ENCODE measurements at regions not wholly inside any gene's neighbourhood (a gene's known extent, or its start where the extent isn't known, plus 50 kb on each side); places are given as distances from the start of the nearest gene placed in this dataset.

- H3K27me3 ChIP-seq (ENCODE audit: control insufficient read depth in 1 of 2, insufficient read depth in 2 of 2, low read length in 2 of 2), result peaks cover 0 to 2% of the 10 kb centered on the region in 2 donors
- H3K27ac ChIP-seq (ENCODE audit: low read length), result no peak overlapping the region
- H3K9ac ChIP-seq (ENCODE audit: low read length in 2 of 2), result no peak overlapping the region
- H3K4me3 ChIP-seq (ENCODE audit: low read length in 2 of 2), result no peak overlapping the region
- H3K36me3 ChIP-seq (ENCODE audit: control insufficient read depth in 2 of 2, insufficient read depth in 2 of 2, low read length in 2 of 2), result no peaks in the 10 kb centered on the region
- no peaks in the 10 kb centered on the region for H3K4me1 ChIP-seq (ENCODE audit: control insufficient read depth, insufficient read depth, low read length)
- H3K9me3 ChIP-seq (ENCODE audit: control insufficient read depth in 2 of 2, low read length in 2 of 2), result peaks cover 0 to 3% of the 10 kb centered on the region in 2 donors
These were observed 268.3 kb downstream of the GALR1 start for GRCh38 chr18:77517901-77518300.

- Histone ChIP-seq H3K4me1 (ENCODE audit: control insufficient read depth, insufficient read depth, low read length) (no peaks in the 10 kb centered on the region), H3K27me3 (ENCODE audit: control insufficient read depth in 1 of 2, insufficient read depth in 2 of 2, low read length in 2 of 2) (peaks cover 0 to 2% of the 10 kb centered on the region in 2 donors), H3K27ac (ENCODE audit: low read length) (no peak overlapping the region), H3K9me3 (ENCODE audit: control insufficient read depth in 2 of 2, low read length in 2 of 2) (peaks cover 0 to 3% of the 10 kb centered on the region in 2 donors), H3K4me3 (ENCODE audit: low read length in 2 of 2) (no peak overlapping the region), H3K9ac (ENCODE audit: low read length in 2 of 2) (no peak overlapping the region), H3K36me3 (ENCODE audit: control insufficient read depth in 2 of 2, insufficient read depth in 2 of 2, low read length in 2 of 2) (no peaks in the 10 kb centered on the region)
These were observed 271.1 kb downstream of the GALR1 start for GRCh38 chr18:77520767-77521166.

GRCh38 chr18:77522051-77522675 lies 272.5 kb downstream of the GALR1 start:
- Histone ChIP-seq H3K9me3 (ENCODE audit: control insufficient read depth in 2 of 2, low read length in 2 of 2) (peaks cover 3% of the 10 kb centered on the region in 2 donors), H3K4me3 (ENCODE audit: low read length in 2 of 2) (no peak overlapping the region), H3K27ac (ENCODE audit: low read length) (no peak overlapping the region), H3K27me3 (ENCODE audit: control insufficient read depth in 1 of 2, insufficient read depth in 2 of 2, low read length in 2 of 2) (peaks cover 0 to 2% of the 10 kb centered on the region in 2 donors), H3K4me1 (ENCODE audit: control insufficient read depth, insufficient read depth, low read length) (no peaks in the 10 kb centered on the region), H3K36me3 (ENCODE audit: control insufficient read depth in 2 of 2, insufficient read depth in 2 of 2, low read length in 2 of 2) (no peaks in the 10 kb centered on the region), H3K9ac (ENCODE audit: low read length in 2 of 2) (no peak overlapping the region)

DNA sequence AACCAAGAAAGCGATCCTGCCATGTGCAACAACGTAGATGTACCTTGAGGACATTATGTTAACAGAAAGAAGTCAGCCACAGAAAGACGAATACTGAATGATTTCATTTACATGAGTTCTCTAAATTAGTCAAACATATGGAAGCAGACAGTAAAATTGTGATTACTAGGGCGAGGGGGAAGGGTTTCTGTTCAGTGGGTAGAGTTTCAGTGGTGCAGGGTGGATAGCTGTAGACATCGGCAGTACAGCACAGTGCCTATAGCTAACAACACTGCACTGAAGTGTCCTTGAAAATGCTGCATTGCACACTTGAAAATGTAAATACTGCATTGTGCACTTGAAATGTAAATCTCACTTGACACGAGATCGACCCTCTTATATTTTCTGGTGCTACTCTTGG lies 275.3 kb downstream of the GALR1 start:
- H3K27me3 ChIP-seq (ENCODE audit: control insufficient read depth in 1 of 2, insufficient read depth in 2 of 2, low read length in 2 of 2), result peaks cover 0 to 2% of the 10 kb centered on the region in 2 donors

DNA sequence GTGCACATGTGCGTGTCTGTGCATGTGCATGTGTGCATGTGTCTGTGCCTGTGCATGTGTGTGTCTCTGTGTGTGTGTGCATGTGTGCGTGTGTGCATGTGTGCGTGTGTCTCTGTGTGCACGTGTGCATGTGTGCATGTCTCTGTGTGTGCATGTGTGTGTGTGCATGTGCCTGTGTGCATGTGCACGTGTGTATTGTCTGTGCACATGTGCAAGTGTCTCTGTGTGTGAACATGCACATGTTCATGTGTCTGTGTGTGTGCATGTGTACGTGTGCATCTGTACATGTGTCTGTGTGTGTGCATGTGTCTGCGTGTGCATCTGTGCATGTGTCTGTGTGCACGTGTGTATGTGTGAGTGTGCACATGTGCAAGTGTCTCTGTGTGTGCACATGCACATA lies 277.3 kb downstream of the GALR1 start:
- Histone ChIP-seq H3K9me3 (ENCODE audit: control insufficient read depth in 2 of 2, low read length in 2 of 2) (peaks cover 0 to 4% of the 10 kb centered on the region in 2 donors), H3K4me1 (ENCODE audit: control insufficient read depth, insufficient read depth, low read length) (no peaks in the 10 kb centered on the region), H3K27ac (ENCODE audit: low read length) (no peak overlapping the region), H3K4me3 (ENCODE audit: low read length in 2 of 2) (no peak overlapping the region), H3K27me3 (ENCODE audit: control insufficient read depth in 1 of 2, insufficient read depth in 2 of 2, low read length in 2 of 2) (peaks cover 0 to 1% of the 10 kb centered on the region in 2 donors), H3K36me3 (ENCODE audit: control insufficient read depth in 2 of 2, insufficient read depth in 2 of 2, low read length in 2 of 2) (no peaks in the 10 kb centered on the region), H3K9ac (ENCODE audit: low read length in 2 of 2) (no peak overlapping the region)

More for the DNA sequence above, 275.3 kb downstream of the GALR1 start:
- Histone ChIP-seq H3K9me3 (ENCODE audit: control insufficient read depth in 2 of 2, low read length in 2 of 2) (peaks cover 0 to 4% of the 10 kb centered on the region in 2 donors), H3K27ac (ENCODE audit: low read length) (no peak overlapping the region), H3K4me1 (ENCODE audit: control insufficient read depth, insufficient read depth, low read length) (no peaks in the 10 kb centered on the region), H3K36me3 (ENCODE audit: control insufficient read depth in 2 of 2, insufficient read depth in 2 of 2, low read length in 2 of 2) (no peaks in the 10 kb centered on the region), H3K4me3 (ENCODE audit: low read length in 2 of 2) (no peak overlapping the region), H3K9ac (ENCODE audit: low read length in 2 of 2) (no peak overlapping the region)

- no peak overlapping the region for H3K4me3 ChIP-seq (ENCODE audit: low read length in 2 of 2)
- no peaks in the 10 kb centered on the region for H3K27me3 ChIP-seq (ENCODE audit: control insufficient read depth in 1 of 2, insufficient read depth in 2 of 2, low read length in 2 of 2)
- no peaks in the 10 kb centered on the region for H3K4me1 ChIP-seq (ENCODE audit: control insufficient read depth, insufficient read depth, low read length)
- no peak overlapping the region for H3K9ac ChIP-seq (ENCODE audit: low read length in 2 of 2)
- no peaks in the 10 kb centered on the region for H3K36me3 ChIP-seq (ENCODE audit: control insufficient read depth in 2 of 2, insufficient read depth in 2 of 2, low read length in 2 of 2)
- H3K9me3 ChIP-seq (ENCODE audit: control insufficient read depth in 2 of 2, low read length in 2 of 2), result peaks cover 0 to 4% of the 10 kb centered on the region in 2 donors
- no peak overlapping the region for H3K27ac ChIP-seq (ENCODE audit: low read length)
These were observed 279.2 kb downstream of the GALR1 start for GRCh38 chr18:77528872-77529271.

GRCh38 chr18:77529492-77530176 lies 280.0 kb downstream of the GALR1 start:
- Histone ChIP-seq H3K27ac (ENCODE audit: low read length) (no peak overlapping the region), H3K9ac (ENCODE audit: low read length in 2 of 2) (no peak overlapping the region), H3K27me3 (ENCODE audit: control insufficient read depth in 1 of 2, insufficient read depth in 2 of 2, low read length in 2 of 2) (no peaks in the 10 kb centered on the region), H3K9me3 (ENCODE audit: control insufficient read depth in 2 of 2, low read length in 2 of 2) (peaks cover 0 to 4% of the 10 kb centered on the region in 2 donors), H3K36me3 (ENCODE audit: control insufficient read depth in 2 of 2, insufficient read depth in 2 of 2, low read length in 2 of 2) (no peaks in the 10 kb centered on the region), H3K4me1 (ENCODE audit: control insufficient read depth, insufficient read depth, low read length) (no peaks in the 10 kb centered on the region), H3K4me3 (ENCODE audit: low read length in 2 of 2) (no peak overlapping the region)

DNA sequence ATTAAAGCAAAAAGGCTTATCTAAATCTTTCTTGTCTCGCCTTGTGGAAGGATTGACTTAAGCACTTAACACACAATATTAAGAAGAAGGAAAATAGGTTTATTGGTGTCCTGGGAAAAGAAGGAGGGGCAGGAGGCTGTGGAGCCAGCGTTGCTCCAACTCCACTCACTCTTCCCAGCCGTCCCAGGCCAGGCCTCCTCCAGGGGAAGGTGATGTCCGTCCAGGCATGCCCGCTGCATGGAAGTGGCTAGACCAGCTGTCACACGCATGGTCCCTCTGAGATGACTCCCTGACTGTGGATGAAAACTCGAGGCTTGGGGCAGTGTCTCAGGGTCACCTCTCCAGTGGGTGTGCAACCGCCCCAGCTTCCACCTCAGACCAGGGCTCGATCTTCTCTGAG lies 281.1 kb downstream of the GALR1 start:
- H3K27ac ChIP-seq (ENCODE audit: low read length), result no peak overlapping the region
- no peaks in the 10 kb centered on the region for H3K4me1 ChIP-seq (ENCODE audit: control insufficient read depth, insufficient read depth, low read length)

DNA sequence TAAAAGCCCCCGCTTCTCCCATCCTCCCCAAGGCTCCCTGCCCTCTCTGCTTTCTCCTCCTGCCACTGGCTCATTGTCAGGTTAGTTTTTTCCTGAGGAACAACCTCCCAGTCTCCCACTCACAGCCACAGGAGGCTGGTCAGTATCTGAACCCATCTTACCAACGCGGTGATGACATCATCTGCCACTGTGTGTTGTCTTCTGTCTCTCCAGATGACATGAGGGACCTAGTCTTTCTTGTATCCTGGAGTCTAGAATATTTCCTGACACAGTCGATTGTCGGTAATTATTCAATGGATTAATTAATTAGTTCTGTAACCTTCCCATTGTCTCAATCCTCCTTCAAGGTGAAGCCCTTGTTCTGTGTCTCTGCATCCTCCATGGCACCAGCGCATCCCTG lies 290.2 kb downstream of the GALR1 start:
- H3K36me3 ChIP-seq (ENCODE audit: control insufficient read depth in 2 of 2, insufficient read depth in 2 of 2, low read length in 2 of 2), result no peaks in the 10 kb centered on the region
- no peaks in the 10 kb centered on the region for H3K27me3 ChIP-seq (ENCODE audit: control insufficient read depth in 1 of 2, insufficient read depth in 2 of 2, low read length in 2 of 2)
- H3K4me3 ChIP-seq (ENCODE audit: low read length in 2 of 2), result no peak overlapping the region
- H3K9ac ChIP-seq (ENCODE audit: low read length in 2 of 2), result no peak overlapping the region
- no peak overlapping the region for H3K27ac ChIP-seq (ENCODE audit: low read length)
- H3K9me3 ChIP-seq (ENCODE audit: control insufficient read depth in 2 of 2, low read length in 2 of 2), result no peaks in the 10 kb centered on the region
- H3K4me1 ChIP-seq (ENCODE audit: control insufficient read depth, insufficient read depth, low read length), result no peaks in the 10 kb centered on the region

More for the DNA sequence above, 281.1 kb downstream of the GALR1 start:
- H3K4me3 ChIP-seq (ENCODE audit: low read length in 2 of 2), result no peak overlapping the region
- H3K9ac ChIP-seq (ENCODE audit: low read length in 2 of 2), result no peak overlapping the region
- peaks cover 0 to 4% of the 10 kb centered on the region in 2 donors for H3K9me3 ChIP-seq (ENCODE audit: control insufficient read depth in 2 of 2, low read length in 2 of 2)
- no peaks in the 10 kb centered on the region for H3K36me3 ChIP-seq (ENCODE audit: control insufficient read depth in 2 of 2, insufficient read depth in 2 of 2, low read length in 2 of 2)
- no peaks in the 10 kb centered on the region for H3K27me3 ChIP-seq (ENCODE audit: control insufficient read depth in 1 of 2, insufficient read depth in 2 of 2, low read length in 2 of 2)

- Histone ChIP-seq H3K4me3 (ENCODE audit: low read length in 2 of 2) (no peak overlapping the region), H3K36me3 (ENCODE audit: control insufficient read depth in 2 of 2, insufficient read depth in 2 of 2, low read length in 2 of 2) (no peaks in the 10 kb centered on the region), H3K27me3 (ENCODE audit: control insufficient read depth in 1 of 2, insufficient read depth in 2 of 2, low read length in 2 of 2) (no peaks in the 10 kb centered on the region)
These were observed 295.1 kb downstream of the GALR1 start for GRCh38 chr18:77544792-77545191.

GRCh38 chr18:77547757-77548156 lies 298.1 kb downstream of the GALR1 start:
- no peaks in the 10 kb centered on the region for H3K9me3 ChIP-seq (ENCODE audit: control insufficient read depth in 2 of 2, low read length in 2 of 2)
- H3K27me3 ChIP-seq (ENCODE audit: control insufficient read depth in 1 of 2, insufficient read depth in 2 of 2, low read length in 2 of 2), result no peaks in the 10 kb centered on the region
- no peak overlapping the region for H3K9ac ChIP-seq (ENCODE audit: low read length in 2 of 2)
- no peak overlapping the region for H3K27ac ChIP-seq (ENCODE audit: low read length)
- H3K4me3 ChIP-seq (ENCODE audit: low read length in 2 of 2), result no peak overlapping the region
- H3K36me3 ChIP-seq (ENCODE audit: control insufficient read depth in 2 of 2, insufficient read depth in 2 of 2, low read length in 2 of 2), result no peaks in the 10 kb centered on the region
- no peaks in the 10 kb centered on the region for H3K4me1 ChIP-seq (ENCODE audit: control insufficient read depth, insufficient read depth, low read length)

More at GRCh38 chr18:77544792-77545191, 295.1 kb downstream of the GALR1 start:
- Histone ChIP-seq H3K9me3 (ENCODE audit: control insufficient read depth in 2 of 2, low read length in 2 of 2) (no peaks in the 10 kb centered on the region), H3K9ac (ENCODE audit: low read length in 2 of 2) (no peak overlapping the region), H3K4me1 (ENCODE audit: control insufficient read depth, insufficient read depth, low read length) (no peaks in the 10 kb centered on the region), H3K27ac (ENCODE audit: low read length) (no peak overlapping the region)

Data from stomach smooth muscle (tissue), 2 donors.